Uterus (tissue), 3 donors: ENCODE measurements at regions not wholly inside any gene's neighbourhood (a gene's known extent, or its start where the extent isn't known, plus 50 kb on each side); places are given as distances from the start of the nearest gene placed in this dataset.

Experiments
- DNase-seq, 2 donors: peaks; one replicate each; pipeline ENCODE4 v3.0.0-alpha.2; 2019 to 2020
- H3K27ac ChIP-seq, 2 donors: fragments of 200-600 bp; sonication (generic); 1 replicate in 1 of 2; 2 replicates in 1 of 2; pipeline ENCODE4 v1.5.1; 2016 to 2018
- H3K27me3 ChIP-seq, 2 donors: fragments of 200-600 bp; sonication (generic); one replicate each; pipeline ENCODE4 v1.5.1; 2018 to 2019; ENCODE audit warnings: control low read depth in 1 of 2
- H3K36me3 ChIP-seq, 2 donors: fragments of 200-600 bp; sonication (generic); one replicate each; pipeline ENCODE4 v1.5.1; 2019; ENCODE audit warnings: control low read depth in 1 of 2
- H3K4me1 ChIP-seq, 2 donors: fragments of 200-600 bp; sonication (generic); one replicate each; pipeline ENCODE4 v1.5.1; 2018 to 2019; ENCODE audit warnings: control low read depth in 1 of 2
- H3K4me3 ChIP-seq, 2 donors: fragments of 200-600 bp; sonication (generic); 1 replicate in 1 of 2; 2 replicates in 1 of 2; pipeline ENCODE4 v1.5.1; 2018 to 2019; ENCODE audit warnings: mild to moderate bottlenecking in 1 of 2
- H3K9me3 ChIP-seq, 2 donors: fragments of 200-600 bp; sonication (generic); one replicate each; pipeline ENCODE4 v1.5.1; 2019; ENCODE audit warnings: control low read depth in 1 of 2
- POLR2A ChIP-seq, 2 donors: fragments of 450-650 bp; IDR thresholded peaks; one replicate each; pipeline ENCODE4 v1.6.1; 2016; ENCODE audit warnings: antibody characterized with exemption in 2 of 2, mild to moderate bottlenecking in 1 of 2, moderate library complexity in 1 of 2
- intact Hi-C: fragments of 100-400 bp; cut with DNase I; formaldehyde crosslinking; loops from one replicate; pipeline ENCODE4 v1.15.1; 2023; ENCODE audit warnings: low total_unique reads
- TF ChIP-seq, protein P1 (sequence below), 4 experiments: fragments of 200-600 bp in 2 of 4; fragments of 450-650 bp in 2 of 4; sonication (generic) in 2 of 4; IDR thresholded peaks; one replicate each; pipeline ENCODE4 v1.5.1; 2016 to 2019; ENCODE audit warnings: antibody characterized with exemption in 4 of 4, mild to moderate bottlenecking in 2 of 4, moderate library complexity in 1 of 4
- donor health status: DM: yes; HTN: yes; CAD: no.

DNA sequence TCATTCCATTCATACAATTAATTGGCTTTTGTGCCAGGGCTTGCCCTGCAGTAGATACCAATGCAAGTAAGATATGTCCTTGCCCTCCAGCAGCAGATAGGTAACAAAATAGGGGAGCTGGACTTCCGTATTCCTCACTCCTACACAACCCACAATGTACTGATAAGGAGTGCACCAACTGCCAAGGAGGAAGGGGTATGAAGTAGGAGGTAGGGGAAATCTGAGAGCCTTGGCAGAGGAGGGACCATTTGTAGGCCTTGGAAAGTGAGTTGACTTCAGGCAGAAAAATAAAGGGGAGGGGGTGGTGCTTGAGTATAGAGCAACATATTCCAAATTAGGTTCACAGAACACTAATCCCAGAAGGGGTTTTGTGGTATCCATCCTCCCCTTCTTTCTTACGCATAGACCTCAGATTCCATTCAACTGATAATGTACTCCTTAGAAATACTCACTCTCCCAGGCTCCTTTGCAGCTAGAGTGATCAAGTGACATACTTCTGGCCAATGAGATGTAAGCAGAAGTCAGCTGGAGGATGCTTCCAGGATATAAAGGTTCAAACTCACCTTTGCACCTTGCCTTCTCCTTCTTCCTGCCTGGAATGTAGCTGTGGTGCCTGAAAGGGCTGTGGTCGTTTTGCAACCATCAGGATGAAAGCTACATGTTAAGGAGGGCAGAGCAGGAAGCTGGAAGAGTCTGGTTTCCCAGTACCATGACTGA lies 127.1 kb upstream of the SMAD3 start:
- H3K4me3 ChIP-seq = no peak overlapping the region
- H3K27ac ChIP-seq = no peak overlapping the region
- H3K9me3 ChIP-seq = no peaks in the 10 kb centered on the region
- H3K36me3 ChIP-seq = no peaks in the 10 kb centered on the region
- intact Hi-C loops = no loop called here
- DNase-seq = no peak
- TF ChIP-seq, protein P1, sequence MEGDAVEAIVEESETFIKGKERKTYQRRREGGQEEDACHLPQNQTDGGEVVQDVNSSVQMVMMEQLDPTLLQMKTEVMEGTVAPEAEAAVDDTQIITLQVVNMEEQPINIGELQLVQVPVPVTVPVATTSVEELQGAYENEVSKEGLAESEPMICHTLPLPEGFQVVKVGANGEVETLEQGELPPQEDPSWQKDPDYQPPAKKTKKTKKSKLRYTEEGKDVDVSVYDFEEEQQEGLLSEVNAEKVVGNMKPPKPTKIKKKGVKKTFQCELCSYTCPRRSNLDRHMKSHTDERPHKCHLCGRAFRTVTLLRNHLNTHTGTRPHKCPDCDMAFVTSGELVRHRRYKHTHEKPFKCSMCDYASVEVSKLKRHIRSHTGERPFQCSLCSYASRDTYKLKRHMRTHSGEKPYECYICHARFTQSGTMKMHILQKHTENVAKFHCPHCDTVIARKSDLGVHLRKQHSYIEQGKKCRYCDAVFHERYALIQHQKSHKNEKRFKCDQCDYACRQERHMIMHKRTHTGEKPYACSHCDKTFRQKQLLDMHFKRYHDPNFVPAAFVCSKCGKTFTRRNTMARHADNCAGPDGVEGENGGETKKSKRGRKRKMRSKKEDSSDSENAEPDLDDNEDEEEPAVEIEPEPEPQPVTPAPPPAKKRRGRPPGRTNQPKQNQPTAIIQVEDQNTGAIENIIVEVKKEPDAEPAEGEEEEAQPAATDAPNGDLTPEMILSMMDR (IDR thresholded peaks at IDR 0.05) = no peak
- TF ChIP-seq POLR2A (IDR thresholded peaks at IDR 0.05) = no peak
- H3K4me1 ChIP-seq = no peaks in the 10 kb centered on the region
- H3K27me3 ChIP-seq = no peaks in the 10 kb centered on the region

DNA sequence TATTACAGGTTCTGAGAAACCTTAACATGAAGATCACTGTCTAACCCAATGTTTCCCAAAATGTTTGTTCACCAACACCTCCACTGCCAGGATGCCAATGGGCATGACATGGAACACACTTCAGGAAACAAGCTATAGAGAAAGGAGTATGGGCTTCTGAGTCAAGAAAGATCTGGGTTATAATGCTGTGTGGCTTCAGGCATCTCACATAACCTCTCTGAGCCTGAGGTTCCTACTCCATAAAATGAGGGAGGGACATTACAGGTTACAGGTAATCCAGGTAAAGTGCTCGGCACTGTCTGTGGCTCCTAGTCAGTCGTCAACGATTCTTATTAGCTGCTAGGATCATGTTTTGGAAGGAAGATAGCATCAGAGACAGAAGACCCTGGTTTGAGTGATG lies 126.4 kb upstream of the SMAD3 start:
- Histone ChIP-seq H3K9me3 (no peaks in the 10 kb centered on the region), H3K4me1 (no peaks in the 10 kb centered on the region), H3K27me3 (no peaks in the 10 kb centered on the region), H3K36me3 (no peaks in the 10 kb centered on the region), H3K4me3 (no peak overlapping the region), H3K27ac (no peak overlapping the region)
- intact Hi-C loops = no loop called here
- no peak for DNase-seq
- TF ChIP-seq, protein P1 (IDR thresholded peaks at IDR 0.05) = no peak
- TF ChIP-seq POLR2A (IDR thresholded peaks at IDR 0.05) = no peak

DNA sequence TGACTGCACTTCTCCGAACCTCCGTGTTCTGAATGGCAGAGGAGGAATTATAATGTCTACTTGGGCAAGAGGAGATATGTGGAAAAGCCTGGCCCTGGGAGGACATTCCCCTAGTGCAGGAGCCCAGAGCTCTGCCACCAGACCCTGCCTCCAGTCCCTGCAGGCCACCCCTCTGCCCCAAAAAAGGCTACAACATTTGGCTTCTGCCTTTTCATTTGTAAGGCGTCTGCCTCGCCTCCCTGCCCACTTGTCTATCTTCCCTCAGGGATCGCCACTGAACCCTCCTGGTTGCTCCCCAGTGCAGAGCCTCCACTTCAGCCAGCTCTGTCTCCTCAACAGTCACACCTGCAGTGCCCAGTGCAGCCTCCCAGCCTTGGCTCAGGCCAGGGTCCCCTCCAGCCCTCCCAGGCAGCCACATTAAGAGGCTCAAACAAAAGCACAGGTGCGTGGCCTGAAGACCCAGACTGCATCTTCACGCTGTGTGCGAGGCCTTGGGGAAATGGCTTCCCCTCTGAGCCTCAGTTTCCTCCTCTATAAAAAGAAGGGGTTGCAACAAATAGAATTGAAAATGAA lies 125.9 kb upstream of the SMAD3 start:
- no peak for DNase-seq
- no peak overlapping the region for H3K27ac ChIP-seq
- TF ChIP-seq, protein P1 (IDR thresholded peaks at IDR 0.05) = no peak
- TF ChIP-seq POLR2A (IDR thresholded peaks at IDR 0.05) = no peak
- no peak overlapping the region for H3K4me3 ChIP-seq
- H3K9me3 ChIP-seq = no peaks in the 10 kb centered on the region
- no peaks in the 10 kb centered on the region for H3K4me1 ChIP-seq
- H3K27me3 ChIP-seq = no peaks in the 10 kb centered on the region
- no peaks in the 10 kb centered on the region for H3K36me3 ChIP-seq
- intact Hi-C loops = no loop called here

DNA sequence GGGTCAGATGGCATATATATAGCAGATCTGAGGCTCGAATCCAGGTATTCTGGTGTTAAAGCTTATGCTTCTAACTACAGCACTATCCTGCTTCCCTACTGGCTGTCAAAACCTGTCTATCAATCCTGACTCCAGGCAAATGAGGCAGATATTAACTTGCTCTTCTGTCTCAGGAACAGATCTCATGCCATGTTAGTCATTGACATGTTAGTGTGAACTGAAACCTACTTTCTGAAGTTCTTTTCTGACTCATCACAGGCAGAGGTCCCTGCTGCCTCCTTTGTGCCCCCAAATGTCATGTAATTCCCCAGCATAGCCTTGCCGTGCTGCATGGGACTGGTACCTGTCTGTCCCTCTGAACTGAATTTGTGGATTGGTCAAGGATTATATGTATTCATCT lies 125.0 kb upstream of the SMAD3 start:
- intact Hi-C loops = no loop called here
- Histone ChIP-seq H3K27ac (no peak overlapping the region), H3K27me3 (no peaks in the 10 kb centered on the region), H3K9me3 (no peaks in the 10 kb centered on the region), H3K4me3 (no peak overlapping the region), H3K4me1 (no peaks in the 10 kb centered on the region), H3K36me3 (no peaks in the 10 kb centered on the region)
- no peak for TF ChIP-seq POLR2A (IDR thresholded peaks at IDR 0.05)
- TF ChIP-seq, protein P1 (IDR thresholded peaks at IDR 0.05) = no peak
- DNase-seq = no peak

DNA sequence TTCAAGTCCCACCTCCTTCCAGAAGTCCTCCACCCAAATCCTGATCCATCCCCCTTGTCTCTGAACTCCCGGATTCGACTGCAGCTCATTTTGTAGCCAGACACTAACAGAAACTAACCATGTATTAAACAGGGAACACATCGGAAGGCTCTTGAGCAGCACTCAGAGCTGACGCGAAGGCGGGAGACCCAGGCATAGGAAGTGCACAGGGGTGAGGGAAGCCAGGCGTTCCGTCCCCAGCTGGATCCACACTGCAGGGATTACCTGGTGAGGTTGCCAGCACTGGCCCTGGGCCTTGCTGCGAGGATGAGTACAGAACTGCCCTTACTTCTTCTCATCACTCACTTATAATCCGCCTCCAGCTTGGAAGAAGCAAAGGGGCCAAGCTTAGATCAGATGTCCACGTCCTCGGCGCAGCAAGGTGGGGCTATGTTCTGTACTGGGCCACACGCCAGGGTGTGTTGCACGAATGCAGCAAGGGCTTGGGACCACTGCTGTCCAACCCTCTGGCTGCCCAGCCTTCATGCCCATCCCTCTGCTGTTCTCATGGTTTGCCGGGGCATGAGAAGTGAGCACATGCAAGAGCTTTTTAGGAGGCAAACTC lies 124.2 kb upstream of the SMAD3 start:
- no peak overlapping the region for H3K27ac ChIP-seq
- no peaks in the 10 kb centered on the region for H3K4me1 ChIP-seq
- H3K4me3 ChIP-seq = no peak overlapping the region
- intact Hi-C loops = no loop called here
- no peak for DNase-seq
- no peaks in the 10 kb centered on the region for H3K9me3 ChIP-seq
- no peaks in the 10 kb centered on the region for H3K27me3 ChIP-seq
- no peaks in the 10 kb centered on the region for H3K36me3 ChIP-seq
- TF ChIP-seq, protein P1 (IDR thresholded peaks at IDR 0.05) = no peak
- no peak for TF ChIP-seq POLR2A (IDR thresholded peaks at IDR 0.05)
